ENCODE measurements at regions not wholly inside any gene's neighbourhood (a gene's known extent, or its start where the extent isn't known, plus 50 kb on each side); places are given as distances from the start of the nearest gene placed in this dataset.

- Histone ChIP-seq H3K27me3 (ENCODE audit: control insufficient read depth, insufficient read depth, low read length) (no peaks in the 10 kb centered on the region), H3K27ac (no peak overlapping the region), H3K9ac (no peak overlapping the region), H3K4me1 (no peaks in the 10 kb centered on the region), H3K4me2 (ENCODE audit: low read length) (no peak overlapping the region), H3K9me3 (ENCODE audit: control insufficient read depth, low read length) (no peaks in the 10 kb centered on the region), H3K36me3 (ENCODE audit: control insufficient read depth, insufficient read depth, low read length) (no peaks in the 10 kb centered on the region), H2AFZ (no peak overlapping the region), H3K4me3 (ENCODE audit: low read depth, low read length) (no peak overlapping the region), H3K79me2 (no peaks in the 10 kb centered on the region)
- no peak for TF ChIP-seq CTCF (IDR thresholded peaks at IDR 0.05)
These were observed 181.8 kb downstream of the C16orf95 start for GRCh38 chr16:87135246-87136030.

DNA sequence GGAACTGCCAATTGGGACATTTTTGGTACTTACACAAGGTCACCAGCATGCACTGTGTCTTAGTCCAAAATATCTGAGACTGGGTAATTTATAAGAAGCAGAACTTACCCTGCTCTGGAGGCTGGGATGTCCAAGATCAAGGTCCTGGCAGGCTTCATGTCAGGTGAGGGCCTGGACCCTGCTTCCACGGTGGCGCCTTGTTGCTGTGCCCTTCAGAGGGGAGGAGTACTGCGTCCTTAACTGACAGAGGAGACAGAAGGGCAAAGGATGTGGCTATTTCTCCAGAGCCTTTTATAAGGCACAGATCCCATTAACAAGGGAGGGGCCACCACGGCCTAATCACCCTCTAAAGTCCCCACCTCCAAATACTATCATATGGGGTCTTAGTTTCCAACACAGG, 178.9 kb downstream of the C16orf95 start:
- H3K36me3 ChIP-seq (ENCODE audit: control insufficient read depth, insufficient read depth, low read length) = no peaks in the 10 kb centered on the region
- no peaks in the 10 kb centered on the region for H3K9me3 ChIP-seq (ENCODE audit: control insufficient read depth, low read length)
- H3K4me1 ChIP-seq = no peaks in the 10 kb centered on the region
- no peak for TF ChIP-seq CTCF (IDR thresholded peaks at IDR 0.05)
- no peak overlapping the region for H3K9ac ChIP-seq
- no peak overlapping the region for H3K4me3 ChIP-seq (ENCODE audit: low read depth, low read length)
- no peaks in the 10 kb centered on the region for H3K27me3 ChIP-seq (ENCODE audit: control insufficient read depth, insufficient read depth, low read length)
- no peaks in the 10 kb centered on the region for H3K79me2 ChIP-seq
- H2AFZ ChIP-seq = no peak overlapping the region
- no peak overlapping the region for H3K4me2 ChIP-seq (ENCODE audit: low read length)
- no peak overlapping the region for H3K27ac ChIP-seq

GRCh38 chr16:87138738-87139267, 178.4 kb downstream of the C16orf95 start:
- no peaks in the 10 kb centered on the region for H3K9me3 ChIP-seq (ENCODE audit: control insufficient read depth, low read length)
- TF ChIP-seq CTCF (IDR thresholded peaks at IDR 0.05) = no peak
- H3K9ac ChIP-seq = no peak overlapping the region
- H3K4me2 ChIP-seq (ENCODE audit: low read length) = no peak overlapping the region
- H3K27me3 ChIP-seq (ENCODE audit: control insufficient read depth, insufficient read depth, low read length) = no peaks in the 10 kb centered on the region
- no peak overlapping the region for H2AFZ ChIP-seq
- no peak overlapping the region for H3K27ac ChIP-seq
- H3K4me1 ChIP-seq = no peaks in the 10 kb centered on the region
- H3K79me2 ChIP-seq = no peaks in the 10 kb centered on the region
- no peaks in the 10 kb centered on the region for H3K36me3 ChIP-seq (ENCODE audit: control insufficient read depth, insufficient read depth, low read length)
- no peak overlapping the region for H3K4me3 ChIP-seq (ENCODE audit: low read depth, low read length)

- H3K27me3 ChIP-seq (ENCODE audit: control insufficient read depth, insufficient read depth, low read length) = no peaks in the 10 kb centered on the region
- H3K36me3 ChIP-seq (ENCODE audit: control insufficient read depth, insufficient read depth, low read length) = no peaks in the 10 kb centered on the region
- H3K9me3 ChIP-seq (ENCODE audit: control insufficient read depth, low read length) = no peaks in the 10 kb centered on the region
- no peak overlapping the region for H2AFZ ChIP-seq
- no peak for TF ChIP-seq CTCF (IDR thresholded peaks at IDR 0.05)
- H3K4me1 ChIP-seq = no peaks in the 10 kb centered on the region
- H3K9ac ChIP-seq = no peak overlapping the region
- no peaks in the 10 kb centered on the region for H3K79me2 ChIP-seq
- H3K4me3 ChIP-seq (ENCODE audit: low read depth, low read length) = no peak overlapping the region
- H3K4me2 ChIP-seq (ENCODE audit: low read length) = no peak overlapping the region
- H3K27ac ChIP-seq = no peak overlapping the region
These were observed 176.7 kb downstream of the C16orf95 start for GRCh38 chr16:87140211-87141200.
